B cell (primary cell): ENCODE measurements at regions not wholly inside any gene's neighbourhood (a gene's known extent, or its start where the extent isn't known, plus 50 kb on each side); places are given as distances from the start of the nearest gene placed in this dataset.

Source experiments
- ATAC-seq: fragments of 200-7000 bp; cut with Tn5 transposase; one replicate; pipeline ENCODE4 v1.10.0; 2021; ENCODE audit warnings: low read depth, mild to moderate bottlenecking, moderate number of reproducible peaks, moderate library complexity
- CTCF ChIA-PET: fragments of 350-600 bp; sonication (Branson Sonifier 250); formaldehyde crosslinking; loops from one replicate; lab custom pipeline; 2021; ENCODE audit warnings: antibody characterized with exemption, inconsistent platforms; lab: Charles Lee
- POLR2A ChIA-PET: fragments of 350-600 bp; sonication (Branson Sonifier 250); formaldehyde crosslinking; loops from one replicate; lab custom pipeline; 2021; ENCODE audit warnings: antibody characterized with exemption; lab: Charles Lee
- DNase-seq: peaks from one replicate; pipeline ENCODE4 v3.0.0; 2013
- H2AFZ ChIP-seq: 2 replicates; pipeline ENCODE4 v1.6.1; 2012; ENCODE audit warnings: mild to moderate bottlenecking, low read depth, low read length; ENCODE audit not compliant: insufficient read depth, poor library complexity, severe bottlenecking
- H3K27ac ChIP-seq, 2 donors: 1 replicate in 1 of 2; 2 replicates in 1 of 2; pipeline ENCODE4 v1.5.1; 2012 to 2013; ENCODE audit warnings: low read length in 2 of 2, mild to moderate bottlenecking in 2 of 2, moderate library complexity in 1 of 2
- H3K27me3 ChIP-seq, 4 experiments: fragments of 200-600 bp in 1 of 4; sonication (generic) in 1 of 4; replicated peaks in 1 of 4; 1 replicate in 2 of 4; 2 replicates in 2 of 4; pipeline versions ENCODE4 v1.6.1 to v1.7.0; 2013 to 2016; ENCODE audit warnings: low read length in 3 of 4, mild to moderate bottlenecking in 2 of 4, mixed read lengths in 1 of 4, moderate library complexity in 1 of 4; ENCODE audit not compliant: insufficient read depth in 4 of 4, control insufficient read depth in 3 of 4; ENCODE audit errors: control extremely low read depth in 1 of 4
- H3K36me3 ChIP-seq, 2 experiments: replicated peaks in 1 of 2; 1 replicate in 1 of 2; 2 replicates in 1 of 2; pipeline versions ENCODE4 v1.6.1 to v1.7.1; 2013; ENCODE audit warnings: low read length in 1 of 2; ENCODE audit not compliant: insufficient read depth in 2 of 2, control insufficient read depth in 1 of 2; ENCODE audit errors: control extremely low read depth in 1 of 2, extremely low read depth in 1 of 2
- H3K4me1 ChIP-seq, 2 donors: fragments of 200-600 bp in 1 of 2; sonication (generic) in 1 of 2; 1 replicate in 1 of 2; 2 replicates in 1 of 2; pipeline versions ENCODE4 v1.5.1 to v1.6.1; 2013 to 2017; ENCODE audit warnings: low read length in 2 of 2; ENCODE audit not compliant: control insufficient read depth in 2 of 2, insufficient read depth in 2 of 2
- H3K4me2 ChIP-seq: replicated peaks from 2 replicates; pipeline ENCODE3; 2012; ENCODE audit warnings: mild to moderate bottlenecking, low read depth, low read length; ENCODE audit not compliant: poor library complexity, severe bottlenecking
- H3K4me3 ChIP-seq, 5 experiments: fragments of 200-600 bp in 1 of 5; sonication (generic) in 1 of 5; 1 replicate in 3 of 5; 2 replicates in 2 of 5; pipeline versions ENCODE4 v1.5.1 to v1.7.0; 2011 to 2016; ENCODE audit warnings: low read length in 4 of 5, mild to moderate bottlenecking in 4 of 5, low read depth in 2 of 5, control low read depth in 1 of 5, moderate library complexity in 1 of 5; ENCODE audit not compliant: insufficient read depth in 1 of 5; ENCODE audit errors: control extremely low read depth in 1 of 5, extremely low read depth in 1 of 5
- H3K79me2 ChIP-seq: fragments of 200-600 bp; sonication (generic); one replicate; pipeline ENCODE4 v1.6.0; 2016; ENCODE audit warnings: low read length; ENCODE audit not compliant: control insufficient read depth, insufficient read depth
- H3K9ac ChIP-seq: fragments of 200-600 bp; sonication (generic); 2 replicates; pipeline ENCODE4 v1.6.1; 2017; ENCODE audit warnings: mild to moderate bottlenecking, low read length, moderate library complexity
- H3K9me3 ChIP-seq, 3 donors: one replicate each; pipeline versions ENCODE4 v1.6.1 to v1.7.1; 2013; ENCODE audit warnings: low read length in 2 of 3; ENCODE audit not compliant: control insufficient read depth in 2 of 3, insufficient read depth in 1 of 3; ENCODE audit errors: control extremely low read depth in 1 of 3
- H4K20me1 ChIP-seq: 2 replicates; pipeline ENCODE4 v1.6.0; 2012; ENCODE audit warnings: mild to moderate bottlenecking, low read length; ENCODE audit not compliant: insufficient read depth, control insufficient read depth, poor library complexity, severe bottlenecking
- H3K27ac Mint-ChIP-seq: one replicate; pipeline ENCODE4 v1.8.0; 2021; ENCODE audit warnings: mixed read lengths
- H3K27me3 Mint-ChIP-seq: one replicate; pipeline ENCODE4 v1.8.0; 2021; ENCODE audit warnings: mixed read lengths
- H3K4me1 Mint-ChIP-seq: one replicate; pipeline ENCODE4 v1.8.0; 2021; ENCODE audit warnings: mixed read lengths
- H3K4me3 Mint-ChIP-seq: one replicate; pipeline ENCODE4 v1.8.0; 2021; ENCODE audit warnings: mixed read lengths
- H3K9me3 Mint-ChIP-seq: one replicate; pipeline ENCODE4 v1.8.0; 2022; ENCODE audit warnings: mixed read lengths; ENCODE audit not compliant: insufficient read depth
- CTCF ChIP-seq: fragments of 200-600 bp; IDR thresholded peaks from one replicate; pipeline ENCODE4 v1.8.0; 2022; ENCODE audit warnings: antibody characterized with exemption, mild to moderate bottlenecking
- EZH2 ChIP-seq: IDR thresholded peaks from 2 replicates; pipeline ENCODE4 v1.6.1; 2012; ENCODE audit warnings: borderline replicate concordance, low read depth, mild to moderate bottlenecking, moderate library complexity, low read length; ENCODE audit not compliant: insufficient read depth, poor library complexity, severe bottlenecking
- WGBS: methylation state at CpG from one replicate; pipeline ENCODE4 v1.1.5; 2013; ENCODE audit warnings: missing lambda C conversion rate; ENCODE audit not compliant: insufficient coverage; 5-methylcytosine and 5-hydroxymethylcytosine counted together
- intact Hi-C: fragments of 100-400 bp; cut with micrococcal nuclease; formaldehyde crosslinking; loops from one replicate; pipeline ENCODE4 v1.10.0; 2022

GRCh38 chrX:42456176-42456700, 321.7 kb downstream of the PPP1R2C start:
- no peak overlapping the region for H3K9ac ChIP-seq
- intact Hi-C loops, result no loop called here
- H2AFZ ChIP-seq, result no peak overlapping the region
- no peaks in the 10 kb centered on the region for H3K36me3 ChIP-seq
- POLR2A ChIA-PET, result no interaction called here
- Mint-ChIP-seq H3K9me3 (no peaks in the 10 kb centered on the region), H3K27me3 (no peaks in the 10 kb centered on the region), H3K4me1 (no peaks in the 10 kb centered on the region), H3K4me3 (no peak overlapping the region), H3K27ac (no peak overlapping the region)
- WGBS, result 100% methylated on average over 1 of the region's 9 CpGs
- no peak overlapping the region for H3K27ac ChIP-seq
- CTCF ChIA-PET, result no interaction called here
- H3K4me2 ChIP-seq, result no peak overlapping the region
- no peaks in the 10 kb centered on the region for H4K20me1 ChIP-seq
- H3K27me3 ChIP-seq, result no peaks in the 10 kb centered on the region
- no peaks in the 10 kb centered on the region for H3K79me2 ChIP-seq
- DNase-seq (no peak), ATAC-seq (no peak)
- H3K4me3 ChIP-seq, result no peak overlapping the region
- TF ChIP-seq CTCF (no peak), EZH2 (no peak)
- H3K4me1 ChIP-seq, result no peaks in the 10 kb centered on the region
- H3K9me3 ChIP-seq, result no peaks in the 10 kb centered on the region

GRCh38 chrX:42450228-42450627, 327.7 kb downstream of the PPP1R2C start:
- H3K4me1 Mint-ChIP-seq, result no peaks in the 10 kb centered on the region
- Histone ChIP-seq H3K27me3 (no peaks in the 10 kb centered on the region), H3K4me3 (no peak overlapping the region), H3K27ac (no peak overlapping the region), H2AFZ (no peak overlapping the region), H4K20me1 (no peaks in the 10 kb centered on the region), H3K4me2 (no peak overlapping the region), H3K9ac (no peak overlapping the region), H3K4me1 (no peaks in the 10 kb centered on the region), H3K79me2 (no peaks in the 10 kb centered on the region), H3K9me3 (no peaks in the 10 kb centered on the region), H3K36me3 (no peaks in the 10 kb centered on the region)
- ATAC-seq (no peak), DNase-seq (no peak)
- intact Hi-C loops, result no loop called here
- no peak for TF ChIP-seq EZH2
- no peak for TF ChIP-seq CTCF
- no peak overlapping the region for H3K27ac Mint-ChIP-seq
- peaks cover 2% of the 10 kb centered on the region for H3K9me3 Mint-ChIP-seq
- no peaks in the 10 kb centered on the region for H3K27me3 Mint-ChIP-seq
- no peak overlapping the region for H3K4me3 Mint-ChIP-seq
- CTCF ChIA-PET, result no interaction called here
- POLR2A ChIA-PET, result no interaction called here
